Spleen (tissue), 7 donors: ENCODE measurements at regions not wholly inside any gene's neighbourhood (a gene's known extent, or its start where the extent isn't known, plus 50 kb on each side); places are given as distances from the start of the nearest gene placed in this dataset.

Source experiments
- CTCF ChIP-seq, 11 experiments: fragments of 200-600 bp in 7 of 11; fragments of 450-650 bp in 4 of 11; sonication (generic) in 4 of 11; IDR thresholded peaks in 8 of 11; conservative IDR thresholded peaks in 3 of 11; 1 replicate in 7 of 11; 2 replicates in 4 of 11; pipeline versions ENCODE4 v1.4.0 to v1.8.0; 2016 to 2021; ENCODE audit warnings: antibody characterized with exemption in 11 of 11, inconsistent platforms in 4 of 11, mild to moderate bottlenecking in 1 of 11
- POLR2A ChIP-seq, 3 donors: fragments of 450-650 bp; IDR thresholded peaks; one replicate each; pipeline ENCODE4 v1.5.1; 2017; ENCODE audit warnings: antibody characterized with exemption in 3 of 3, mild to moderate bottlenecking in 1 of 3
- POLR2AphosphoS5 ChIP-seq, 3 donors: sonication (generic); formaldehyde crosslinking; IDR thresholded peaks; one replicate each; pipeline ENCODE4 v1.5.1; 2017; ENCODE audit warnings: antibody characterized with exemption in 3 of 3
- donor health status: DM: no; HTN: no; CAD: no; lungs with moderate emphysema.
- donor health status: DM: no; HTN: no; CAD: no.
- donor health status: DM: no; HTN: no; CAD: no.

DNA sequence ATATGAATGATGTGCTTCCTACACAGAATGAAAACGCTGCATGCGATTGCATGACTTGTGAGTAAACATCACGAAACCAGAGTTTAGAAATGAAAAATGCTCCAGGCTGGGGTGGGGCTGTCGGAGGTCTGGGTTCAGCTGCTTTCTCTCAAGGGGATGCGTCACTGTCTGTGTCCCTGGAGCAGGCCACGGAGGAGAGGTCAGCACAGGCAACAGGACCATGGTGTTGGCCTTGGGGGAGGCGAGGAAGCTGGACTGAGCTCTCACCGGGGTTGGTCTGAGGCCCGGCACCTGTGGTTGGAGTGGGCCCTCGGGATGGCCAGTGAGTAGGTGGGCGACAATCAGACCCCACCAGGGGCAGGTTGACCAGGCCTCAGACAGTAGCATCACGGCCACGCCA, 89.0 kb upstream of the TMEM18 start:
- no peak for TF ChIP-seq CTCF (IDR thresholded peaks at IDR 0.05 in 8 of 11, conservative IDR thresholded peaks at IDR 0.05 in 3 of 11)
- TF ChIP-seq POLR2A (IDR thresholded peaks at IDR 0.05) = no peak
- no peak for TF ChIP-seq POLR2AphosphoS5 (IDR thresholded peaks at IDR 0.05)
